DMS 273 (cell line): ENCODE measurements at regions not wholly inside any gene's neighbourhood (a gene's known extent, or its start where the extent isn't known, plus 50 kb on each side); places are given as distances from the start of the nearest gene placed in this dataset.
"Not testable (repeated sequence)": the region's sequence is repeated elsewhere in the genome, so short reads cannot be mapped to it uniquely, and the experiment has no call there.

ENCODE experiments used
- DNase-seq: peaks from one replicate; lab custom pipeline; 2025; ENCODE audit not compliant: unreplicated experiment; lab: John Stamatoyannopoulos, UW

- no peak for DNase-seq
These were observed 64.1 kb downstream of the ZDHHC19 start for GRCh38 chr3:196147116-196147515.

- DNase-seq, result no peak
These were observed 63.8 kb upstream of the TFRC start for GRCh38 chr3:196145468-196146262.

DNA sequence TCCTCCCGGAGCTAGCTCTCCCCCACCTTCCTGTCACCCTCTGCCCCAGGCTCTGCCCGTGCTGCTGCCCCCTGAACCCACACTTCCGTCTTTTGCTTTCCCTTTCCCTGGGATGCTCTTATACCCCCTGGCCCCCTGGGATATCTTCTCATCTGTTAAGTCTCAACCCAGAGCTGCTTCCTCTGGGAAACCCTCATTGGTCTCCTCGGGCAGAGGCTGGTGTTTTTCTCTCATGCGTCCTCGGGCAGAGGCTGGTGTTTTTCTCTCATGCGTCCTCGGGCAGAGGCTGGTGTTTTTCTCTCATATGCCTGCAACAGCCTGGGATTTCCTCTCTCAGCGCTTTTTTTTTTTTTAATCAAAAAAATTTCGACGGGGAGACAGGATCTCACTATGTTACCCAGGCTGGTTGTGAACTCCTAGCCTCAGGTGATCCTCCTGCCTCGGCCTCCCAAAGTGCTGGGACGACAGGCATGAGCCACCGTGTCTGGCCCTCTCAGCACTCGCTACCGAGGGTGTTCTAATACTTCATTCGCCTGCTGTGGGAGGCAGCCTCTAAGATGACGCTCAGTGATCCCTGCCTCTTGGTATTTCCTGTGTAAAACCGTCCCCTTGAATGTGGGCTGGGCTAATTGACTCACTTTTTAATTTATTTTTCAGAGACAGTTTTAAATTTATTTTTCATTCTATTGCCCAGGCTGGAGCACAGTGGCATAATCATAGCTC is 62.7 kb upstream of the TFRC start:
- no peak for DNase-seq

GRCh38 chr3:196143708-196144382 is 62.0 kb upstream of the TFRC start:
- DNase-seq, result no peak

GRCh38 chr3:196142202-196142956 is 60.5 kb upstream of the TFRC start:
- DNase-seq, result no peak

- DNase-seq, result no peak
These were observed 59.9 kb upstream of the TFRC start for GRCh38 chr3:196141866-196142201.

- DNase-seq, result no peak
These were observed 59.4 kb upstream of the TFRC start for GRCh38 chr3:196141052-196141865.

DNA sequence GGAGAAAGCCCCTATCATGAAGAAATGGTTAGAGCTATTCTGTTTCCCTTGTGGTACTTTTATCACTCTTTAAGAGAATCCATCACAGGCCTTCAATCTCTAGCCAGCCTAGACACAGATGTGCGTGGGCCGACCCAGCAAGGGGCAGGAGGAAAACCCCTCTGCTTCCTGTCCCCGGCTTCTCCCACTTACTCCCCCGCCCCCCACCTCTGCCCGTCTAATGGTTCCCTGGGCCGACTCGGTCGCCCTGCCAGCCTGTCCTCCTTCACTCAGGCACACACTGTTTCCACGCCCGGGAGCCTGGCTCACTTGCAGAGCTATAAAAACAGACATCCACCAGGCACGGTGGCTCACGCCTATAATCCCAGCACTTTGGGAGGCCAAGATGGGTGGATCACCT is 58.3 kb upstream of the TFRC start:
- DNase-seq, result no peak

DNA sequence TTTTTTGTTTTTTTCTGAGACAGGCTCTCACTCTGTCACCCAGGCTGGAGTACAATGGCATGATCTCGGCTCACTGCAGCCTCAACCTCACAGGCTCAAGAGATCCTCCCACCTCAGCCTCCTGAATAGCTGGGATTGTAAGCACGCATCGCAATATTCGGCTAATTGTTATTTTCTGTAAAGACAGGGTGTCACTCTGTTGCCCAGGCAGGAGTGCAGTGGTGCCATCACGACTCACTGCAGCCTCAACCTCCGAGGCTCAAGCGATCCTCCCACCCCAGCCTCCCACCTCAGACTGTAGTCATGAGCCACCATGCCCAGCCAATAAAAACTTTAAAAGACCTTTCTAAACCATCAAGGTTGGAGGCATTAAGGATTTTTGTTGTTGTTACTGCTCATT is 57.4 kb upstream of the TFRC start:
- no peak for DNase-seq

- no peak for DNase-seq
These were observed 56.8 kb upstream of the TFRC start for GRCh38 chr3:196138482-196139254.

DNA sequence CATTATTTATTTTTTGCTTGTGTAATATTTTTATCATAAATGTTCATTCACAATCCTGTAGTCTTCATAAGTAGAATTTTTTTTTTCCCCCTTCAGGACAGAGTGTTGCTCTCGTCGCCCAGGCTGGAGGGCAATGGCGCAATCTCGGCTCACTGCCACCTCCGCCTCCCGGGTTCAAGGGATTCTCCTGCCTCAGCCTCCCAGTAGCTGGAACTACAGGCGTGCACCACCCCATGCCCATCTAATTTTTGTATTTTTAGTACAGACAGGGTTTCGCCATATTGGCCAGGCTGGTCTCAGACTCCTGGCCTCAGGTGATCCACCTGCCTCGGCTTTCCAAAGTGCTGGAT is 54.7 kb upstream of the TFRC start:
- not testable (repeated sequence) for DNase-seq

GRCh38 chr3:196135693-196136639 is 54.1 kb upstream of the TFRC start:
- peak; percentile 22 for DNase-seq

DNA sequence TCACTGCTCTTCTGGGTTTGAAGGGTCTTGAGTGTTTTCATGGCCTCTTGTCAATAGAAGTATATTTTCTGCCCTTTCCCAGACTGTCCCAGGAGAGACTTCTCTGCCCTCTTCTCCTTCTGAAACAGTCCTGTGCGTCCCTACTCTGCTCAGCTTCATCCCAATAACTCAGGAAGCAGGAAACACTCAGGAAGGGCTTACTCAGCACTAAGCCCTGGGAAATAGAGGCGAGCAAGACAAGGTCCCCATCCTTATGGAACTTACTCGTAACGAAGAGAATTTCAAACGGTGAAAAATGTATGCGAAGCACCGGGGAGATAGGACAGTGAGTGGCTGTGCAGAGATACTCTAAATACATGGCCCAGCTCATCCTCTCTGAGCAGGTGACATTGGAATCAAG is 52.8 kb upstream of the TFRC start:
- no peak for DNase-seq

GRCh38 chr3:196133869-196134268 is 52.0 kb upstream of the TFRC start:
- not testable (repeated sequence) for DNase-seq

GRCh38 chr3:196131921-196132320 is 50.0 kb upstream of the TFRC start:
- no peak for DNase-seq
